ENCODE measurements at regions not wholly inside any gene's neighbourhood (a gene's known extent, or its start where the extent isn't known, plus 50 kb on each side); places are given as distances from the start of the nearest gene placed in this dataset.

DNA sequence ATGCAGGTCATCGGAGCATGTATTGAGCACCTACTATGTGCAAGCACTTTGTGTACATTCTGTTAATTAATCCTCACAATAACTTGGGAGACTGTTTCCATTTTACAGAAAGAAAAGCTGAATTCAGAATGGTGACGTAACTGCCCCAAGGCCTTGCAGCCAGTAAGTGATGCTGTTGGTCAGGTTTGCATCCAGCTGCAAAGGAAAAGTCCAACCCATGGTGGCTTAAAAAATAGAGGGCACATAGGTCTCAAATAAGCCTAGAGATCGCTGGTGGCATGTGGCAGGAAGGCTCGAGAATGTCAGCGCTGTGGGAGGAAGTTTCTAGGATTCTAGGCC lies 83.8 kb upstream of the CHST15 start:
- no peak for TF ChIP-seq CTCF (IDR thresholded peaks at IDR 0.05; ENCODE audit: insufficient read depth, missing control alignments)
- no peak for DNase-seq (ENCODE audit: insufficient read length, low spot score)
- no peak for FAIRE-seq

DNA sequence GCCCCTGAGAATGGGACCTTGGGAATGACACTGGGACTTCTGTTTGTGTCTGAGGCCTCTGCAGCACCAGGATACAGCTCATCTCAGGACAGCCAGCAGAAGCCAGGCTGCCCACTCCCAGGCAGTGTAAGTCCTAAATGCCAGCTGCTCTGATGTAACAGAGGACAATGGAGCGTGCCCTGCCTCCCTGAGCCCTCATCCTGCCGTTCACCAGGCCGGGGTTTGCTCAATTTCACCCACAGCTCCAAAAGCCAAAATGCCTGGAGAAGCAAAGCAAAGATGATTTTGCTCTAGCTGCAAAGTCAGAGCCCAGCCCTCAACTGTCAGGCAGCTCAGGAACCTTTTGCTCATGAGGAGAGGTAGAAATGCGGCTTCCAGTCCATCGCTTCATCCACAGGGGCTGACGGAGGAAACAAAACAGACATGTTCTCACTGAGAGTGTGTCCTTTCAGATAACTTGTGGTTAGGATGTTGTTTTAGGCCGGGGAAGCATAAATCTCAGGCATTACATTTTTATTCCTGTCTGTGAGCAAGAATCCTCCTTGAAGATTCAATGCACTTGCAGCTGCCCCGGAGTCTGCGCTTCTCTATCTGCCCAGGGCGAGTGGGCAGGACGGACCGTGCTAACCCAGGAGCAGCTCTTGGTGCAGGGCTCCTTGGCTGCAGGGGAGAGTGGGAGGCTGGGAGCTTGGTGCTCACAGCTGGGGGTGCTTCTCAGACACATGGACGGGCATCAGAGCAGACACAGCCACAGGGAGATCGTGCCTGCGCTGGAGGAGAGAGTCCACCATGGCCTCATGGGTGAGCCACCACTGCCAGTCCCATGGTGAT lies 83.2 kb upstream of the CHST15 start:
- no peak for DNase-seq (ENCODE audit: insufficient read length, low spot score)
- FAIRE-seq = no peak
- TF ChIP-seq CTCF (IDR thresholded peaks at IDR 0.05; ENCODE audit: insufficient read depth, missing control alignments) = no peak

DNA sequence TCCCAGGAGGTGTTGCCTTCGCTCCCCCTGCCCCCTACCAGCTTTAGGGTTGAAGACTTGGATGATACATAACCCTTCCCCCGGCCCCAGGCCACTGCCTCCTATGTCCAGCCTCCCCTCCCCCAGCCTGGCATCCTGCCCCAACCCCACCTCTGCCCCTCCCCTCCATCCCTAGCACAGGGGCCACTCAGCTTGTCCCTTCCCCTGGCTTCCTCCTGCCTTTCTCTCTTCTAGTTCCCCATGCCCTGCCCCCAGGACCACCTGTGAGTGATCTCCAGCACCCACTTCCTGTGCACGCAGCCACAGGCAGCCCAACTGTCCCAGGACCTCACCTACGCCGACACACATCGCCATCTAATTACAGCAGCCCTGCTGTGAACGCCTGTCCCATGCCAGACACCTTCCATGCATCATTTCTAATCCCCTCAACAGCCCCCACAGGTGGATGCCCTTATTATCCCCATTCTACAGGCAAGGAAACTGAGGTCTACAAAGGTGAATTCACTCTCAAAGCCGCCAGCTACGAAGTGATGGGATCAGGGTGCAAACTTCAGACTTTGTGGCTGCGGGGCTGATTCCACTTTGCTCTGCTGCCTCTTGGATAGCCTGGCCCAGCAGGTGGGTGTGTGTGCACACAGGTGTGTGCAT lies 82.4 kb upstream of the CHST15 start:
- TF ChIP-seq CTCF (IDR thresholded peaks at IDR 0.05; ENCODE audit: insufficient read depth, missing control alignments) = no peak
- DNase-seq (ENCODE audit: insufficient read length, low spot score) (no peak), FAIRE-seq (no peak)

GRCh38 chr10:124174673-124175645 lies 81.6 kb upstream of the CHST15 start:
- no peak for TF ChIP-seq CTCF (IDR thresholded peaks at IDR 0.05; ENCODE audit: insufficient read depth, missing control alignments)
- DNase-seq (ENCODE audit: insufficient read length, low spot score) = no peak
- FAIRE-seq = no peak

DNA sequence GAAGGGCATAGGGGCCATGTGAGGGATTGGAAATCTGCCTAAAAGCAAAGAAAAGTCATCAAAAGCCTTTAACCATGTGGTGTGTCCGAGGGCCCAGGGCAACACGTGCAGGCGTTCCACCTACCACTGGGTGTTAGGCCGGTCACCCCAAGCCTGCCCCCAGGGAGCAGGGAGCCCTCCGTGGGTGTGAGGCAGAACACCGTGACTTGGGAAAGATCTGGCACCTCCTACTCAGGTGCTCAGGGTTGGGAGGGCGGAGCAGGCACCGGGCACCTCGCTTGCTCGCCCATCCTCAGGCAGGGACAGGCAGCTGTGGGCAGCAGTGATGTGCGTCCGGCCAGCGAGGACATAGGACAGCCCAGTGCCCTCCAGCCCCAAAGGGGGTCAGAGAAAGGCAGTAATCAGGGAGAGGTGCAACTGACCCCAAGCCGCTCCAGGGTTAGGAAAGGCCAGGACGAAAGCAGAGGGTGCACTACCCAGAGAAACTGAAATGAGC lies 80.7 kb upstream of the CHST15 start:
- FAIRE-seq = no peak
- no peak for DNase-seq (ENCODE audit: insufficient read length, low spot score)
- no peak for TF ChIP-seq CTCF (IDR thresholded peaks at IDR 0.05; ENCODE audit: insufficient read depth, missing control alignments)

DNA sequence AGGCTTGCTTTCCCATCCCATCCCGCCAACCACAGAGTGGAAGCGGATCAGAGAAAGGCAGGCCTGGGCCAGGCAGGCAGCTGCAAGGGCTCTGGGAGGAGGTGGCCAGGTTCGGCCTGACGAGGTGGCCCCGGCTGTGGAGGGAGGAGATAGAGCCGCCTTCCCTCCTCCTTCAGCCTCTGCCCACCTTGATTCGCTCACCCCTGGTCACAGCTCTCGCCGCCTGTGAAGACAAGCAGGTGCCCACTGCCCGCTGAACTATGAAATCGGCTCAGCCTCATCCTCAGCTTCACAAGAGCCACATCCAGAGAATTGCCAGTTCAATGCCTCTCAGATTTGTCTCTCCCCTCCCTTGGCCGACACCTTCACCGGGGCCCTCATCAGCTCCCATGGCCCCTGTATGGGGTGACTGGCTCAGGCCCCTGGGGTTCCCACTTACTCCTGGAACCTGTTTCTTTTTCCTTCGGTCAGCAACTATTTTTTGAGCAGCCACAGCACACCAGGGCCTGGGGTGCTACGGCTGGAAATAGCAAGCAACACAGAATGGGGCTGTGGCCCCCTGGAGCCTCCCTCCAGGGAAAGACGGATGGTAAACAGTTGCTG lies 80.0 kb upstream of the CHST15 start:
- FAIRE-seq = no peak
- no peak for DNase-seq (ENCODE audit: insufficient read length, low spot score)
- TF ChIP-seq CTCF (IDR thresholded peaks at IDR 0.05; ENCODE audit: insufficient read depth, missing control alignments) = no peak

Data from D721Med (cell line).